ENCODE measurements at regions not wholly inside any gene's neighbourhood (a gene's known extent, or its start where the extent isn't known, plus 50 kb on each side); places are given as distances from the start of the nearest gene placed in this dataset.

DNA sequence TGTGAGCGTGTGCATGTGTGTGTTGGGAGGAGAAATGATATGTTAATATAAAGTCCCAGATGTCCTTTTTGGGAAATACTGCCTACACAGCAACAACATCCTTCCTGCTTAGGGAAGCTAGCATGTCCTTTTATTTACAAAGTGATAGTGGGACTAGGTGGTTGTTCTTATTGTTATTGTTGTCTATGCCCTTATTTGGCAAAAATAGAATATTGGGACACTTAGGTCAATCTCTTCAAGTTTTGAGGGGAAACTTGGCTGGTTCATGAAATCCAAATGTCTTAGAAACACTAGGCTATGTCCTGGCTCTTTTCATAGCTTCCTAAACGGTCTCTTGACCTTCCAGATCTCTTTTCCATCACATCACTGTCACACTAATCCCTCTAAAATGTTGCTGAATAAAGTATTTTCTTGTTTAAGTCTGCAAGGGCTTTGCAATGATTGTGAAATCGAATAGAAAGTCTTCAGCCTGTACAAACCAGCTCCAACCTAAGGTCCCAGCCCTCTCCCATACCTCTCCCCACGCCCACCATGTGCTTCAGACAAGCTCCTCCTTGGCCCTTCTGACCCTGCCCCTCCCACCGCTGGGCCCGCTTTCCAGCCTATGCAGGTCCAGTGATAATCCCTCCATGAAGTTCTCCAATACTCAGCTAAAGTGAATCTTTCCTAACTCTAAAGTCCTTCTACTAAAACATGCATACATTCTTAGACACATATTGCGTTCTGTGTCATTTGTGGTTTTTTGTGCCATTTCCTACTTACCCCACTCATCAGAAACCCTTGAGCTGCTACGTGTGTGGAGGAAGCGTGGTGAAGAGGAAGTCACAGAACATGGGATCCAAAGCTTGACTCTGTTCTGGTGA lies 205.1 kb downstream of the LY86 start:
- DNase-seq (ENCODE audit: low read depth), result no peak
- H3K4me3 ChIP-seq (ENCODE audit: low read length), result no peak overlapping the region

DNA sequence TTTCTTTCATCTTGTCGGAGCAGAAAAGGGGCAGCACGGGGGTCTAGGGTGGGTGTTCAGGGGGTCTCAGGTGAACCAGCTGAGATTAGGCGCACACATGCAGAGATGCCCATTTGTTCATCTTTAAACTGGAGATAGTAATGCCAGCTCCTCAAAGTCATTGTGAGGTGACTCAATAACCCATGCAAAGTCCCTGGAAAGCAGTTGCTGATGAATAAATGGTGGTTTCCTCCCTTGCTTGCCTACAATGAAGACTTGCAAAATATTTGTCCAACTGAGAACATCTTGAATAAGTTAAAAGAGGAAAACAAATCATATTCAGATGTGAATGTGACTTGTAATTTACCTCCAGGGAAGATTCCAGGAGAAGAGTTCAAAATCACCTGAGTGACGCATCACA lies 206.9 kb downstream of the LY86 start:
- DNase-seq (ENCODE audit: low read depth), result peak; percentile 13
- TF ChIP-seq, protein P1, sequence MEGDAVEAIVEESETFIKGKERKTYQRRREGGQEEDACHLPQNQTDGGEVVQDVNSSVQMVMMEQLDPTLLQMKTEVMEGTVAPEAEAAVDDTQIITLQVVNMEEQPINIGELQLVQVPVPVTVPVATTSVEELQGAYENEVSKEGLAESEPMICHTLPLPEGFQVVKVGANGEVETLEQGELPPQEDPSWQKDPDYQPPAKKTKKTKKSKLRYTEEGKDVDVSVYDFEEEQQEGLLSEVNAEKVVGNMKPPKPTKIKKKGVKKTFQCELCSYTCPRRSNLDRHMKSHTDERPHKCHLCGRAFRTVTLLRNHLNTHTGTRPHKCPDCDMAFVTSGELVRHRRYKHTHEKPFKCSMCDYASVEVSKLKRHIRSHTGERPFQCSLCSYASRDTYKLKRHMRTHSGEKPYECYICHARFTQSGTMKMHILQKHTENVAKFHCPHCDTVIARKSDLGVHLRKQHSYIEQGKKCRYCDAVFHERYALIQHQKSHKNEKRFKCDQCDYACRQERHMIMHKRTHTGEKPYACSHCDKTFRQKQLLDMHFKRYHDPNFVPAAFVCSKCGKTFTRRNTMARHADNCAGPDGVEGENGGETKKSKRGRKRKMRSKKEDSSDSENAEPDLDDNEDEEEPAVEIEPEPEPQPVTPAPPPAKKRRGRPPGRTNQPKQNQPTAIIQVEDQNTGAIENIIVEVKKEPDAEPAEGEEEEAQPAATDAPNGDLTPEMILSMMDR (conservative IDR thresholded peaks at IDR 0.05; ENCODE audit: low read length), result no peak

More for the DNA sequence above, 205.1 kb downstream of the LY86 start:
- TF ChIP-seq, protein P1 (conservative IDR thresholded peaks at IDR 0.05; ENCODE audit: low read length), result no peak

DNA sequence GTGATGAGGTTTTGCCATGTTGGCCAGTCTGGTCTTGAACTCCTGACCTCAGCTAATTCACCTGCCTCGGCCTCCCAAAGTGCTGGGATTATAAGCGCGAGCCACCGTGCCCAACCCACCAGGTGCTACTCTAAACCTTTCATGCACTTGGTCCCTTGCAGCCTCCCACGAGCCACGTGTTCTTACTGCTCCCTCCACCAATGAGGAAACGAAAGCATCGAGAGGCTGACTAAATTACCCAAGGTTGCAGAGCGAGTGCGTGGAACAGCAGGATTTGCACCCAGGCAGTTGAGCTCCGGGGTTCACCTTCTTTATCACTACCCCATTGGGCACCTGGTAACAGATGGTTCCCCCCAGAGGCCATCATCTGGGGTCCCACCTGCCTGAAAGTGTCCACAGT lies 208.3 kb downstream of the LY86 start:
- H3K4me3 ChIP-seq (ENCODE audit: low read length), result no peak overlapping the region
- TF ChIP-seq, protein P1 (conservative IDR thresholded peaks at IDR 0.05; ENCODE audit: low read length), result no peak
- DNase-seq (ENCODE audit: low read depth), result no peak

More for the DNA sequence above, 206.9 kb downstream of the LY86 start:
- no peak overlapping the region for H3K4me3 ChIP-seq (ENCODE audit: low read length)

DNA sequence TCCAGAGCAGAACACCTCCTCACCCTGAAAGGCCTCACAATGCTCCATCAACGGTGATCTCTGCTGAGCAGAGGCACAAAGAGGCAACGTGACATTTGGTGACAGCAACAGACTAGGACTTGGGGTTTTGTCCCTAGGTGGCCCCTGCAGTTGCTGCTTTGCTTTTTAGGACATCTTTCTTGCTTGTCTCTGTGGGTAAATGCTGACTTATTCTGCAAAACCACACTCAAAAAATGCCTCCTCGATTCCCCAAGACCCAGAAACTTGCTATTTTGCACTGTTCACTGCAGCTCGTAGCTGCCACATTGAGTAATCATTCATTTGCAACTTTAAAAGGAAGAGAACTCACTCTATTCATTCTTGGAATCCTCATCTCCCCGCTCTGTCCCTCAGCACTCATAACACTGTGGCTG lies 209.9 kb downstream of the LY86 start:
- TF ChIP-seq, protein P1 (conservative IDR thresholded peaks at IDR 0.05; ENCODE audit: low read length), result no peak
- H3K4me3 ChIP-seq (ENCODE audit: low read length), result no peak overlapping the region
- no peak for DNase-seq (ENCODE audit: low read depth)

DNA sequence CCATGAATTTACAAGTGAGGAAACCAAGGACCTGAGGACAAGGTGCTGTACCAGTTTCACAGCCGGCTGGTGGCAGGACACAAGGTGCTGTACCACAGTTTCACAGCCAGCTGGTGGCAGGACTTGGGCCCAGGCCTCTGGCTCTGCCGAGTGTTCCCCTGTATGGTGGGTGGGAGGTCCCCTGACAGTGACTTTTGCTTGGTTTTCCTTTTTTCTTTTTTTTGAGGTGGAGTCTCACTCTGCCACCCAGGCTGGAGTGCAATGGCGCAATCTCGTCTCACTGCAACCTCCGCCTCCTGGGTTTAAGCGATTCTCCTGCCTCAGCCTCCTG lies 212.4 kb downstream of the LY86 start:
- no peak for DNase-seq (ENCODE audit: low read depth)
- no peak overlapping the region for H3K4me3 ChIP-seq (ENCODE audit: low read length)

DNA sequence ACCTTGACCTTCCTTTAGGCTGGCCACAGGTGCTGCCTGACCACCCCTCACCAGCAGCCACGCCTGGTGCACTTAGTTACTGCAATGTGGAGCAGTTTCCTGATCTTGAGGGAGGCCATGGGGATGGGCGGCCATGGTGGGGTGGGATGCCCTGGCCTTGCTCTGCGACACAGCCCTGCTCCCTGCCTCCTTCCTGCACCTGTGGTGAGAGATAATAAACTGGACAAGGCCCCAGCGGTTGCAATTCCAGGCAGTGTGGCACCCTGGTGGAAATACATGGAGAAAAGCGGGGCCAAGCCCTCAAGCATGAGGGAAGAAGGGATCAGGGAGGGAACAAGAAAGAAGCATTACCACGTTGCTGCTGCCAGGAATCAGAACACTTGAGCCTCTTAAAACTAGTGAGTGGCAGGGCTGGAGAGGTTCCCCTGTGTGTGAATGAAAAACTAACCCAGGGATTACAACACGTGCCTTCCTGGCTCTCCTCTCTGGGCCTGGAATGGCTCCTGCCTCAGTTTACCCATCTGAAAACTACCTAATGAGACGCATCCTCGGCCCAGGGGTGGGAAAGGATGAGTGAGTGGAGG lies 213.2 kb downstream of the LY86 start:
- no peak for DNase-seq (ENCODE audit: low read depth)
- TF ChIP-seq, protein P1 (conservative IDR thresholded peaks at IDR 0.05; ENCODE audit: low read length), result no peak
- no peak overlapping the region for H3K4me3 ChIP-seq (ENCODE audit: low read length)

More for the DNA sequence above, 212.4 kb downstream of the LY86 start:
- TF ChIP-seq, protein P1 (conservative IDR thresholded peaks at IDR 0.05; ENCODE audit: low read length), result no peak

Measured in AG10803 (cell line).